ENCODE measurements at regions not wholly inside any gene's neighbourhood (a gene's known extent, or its start where the extent isn't known, plus 50 kb on each side); places are given as distances from the start of the nearest gene placed in this dataset.

- no peaks in the 10 kb centered on the region for H3K9me3 ChIP-seq
- no peak for DNase-seq
- no peak overlapping the region for H3K4me3 ChIP-seq
- peaks cover under 1% of the 10 kb centered on the region for H3K4me1 ChIP-seq (ENCODE audit: insufficient read depth)
- H3K27ac ChIP-seq, result no peak overlapping the region
- no peak for TF ChIP-seq EP300 (IDR thresholded peaks at IDR 0.05)
- no peak for TF ChIP-seq POLR2A (IDR thresholded peaks at IDR 0.05)
- TF ChIP-seq CTCF (IDR thresholded peaks at IDR 0.05), result no peak
- intact Hi-C loops (cut with DNase I), result no loop called here
- H3K36me3 ChIP-seq, result no peaks in the 10 kb centered on the region
- 96 to 100% (median 99%) methylated on average over 1 of the region's 1 CpG for WGBS, 3 donors
- no peaks in the 10 kb centered on the region for H3K27me3 ChIP-seq
Observed at GRCh38 chr3:56933803-56934202, 126.7 kb upstream of the SPATA12 start.

GRCh38 chr3:56932866-56933265 is 127.6 kb upstream of the SPATA12 start:
- Histone ChIP-seq H3K4me3 (no peak overlapping the region), H3K9me3 (no peaks in the 10 kb centered on the region), H3K27ac (no peak overlapping the region), H3K27me3 (no peaks in the 10 kb centered on the region), H3K36me3 (no peaks in the 10 kb centered on the region), H3K4me1 (ENCODE audit: insufficient read depth) (peaks cover 5% of the 10 kb centered on the region)
- DNase-seq, result no peak
- 93 to 96% (median 96%) methylated on average over 3 of the region's 3 CpGs for WGBS, 3 donors
- no peak for TF ChIP-seq CTCF (IDR thresholded peaks at IDR 0.05)
- no peak for TF ChIP-seq POLR2A (IDR thresholded peaks at IDR 0.05)
- intact Hi-C loops (cut with DNase I), result no loop called here

- no peaks in the 10 kb centered on the region for H3K9me3 ChIP-seq
- intact Hi-C loops (cut with DNase I), result no loop called here
- DNase-seq, result no peak
- H3K27me3 ChIP-seq, result no peaks in the 10 kb centered on the region
- TF ChIP-seq EP300 (IDR thresholded peaks at IDR 0.05) (no peak), POLR2A (IDR thresholded peaks at IDR 0.05) (no peak), CTCF (IDR thresholded peaks at IDR 0.05) (no peak)
- H3K4me1 ChIP-seq (ENCODE audit: insufficient read depth), result peaks cover 5% of the 10 kb centered on the region
- H3K4me3 ChIP-seq, result no peak overlapping the region
- H3K36me3 ChIP-seq, result no peaks in the 10 kb centered on the region
- no peak overlapping the region for H3K27ac ChIP-seq
Observed at GRCh38 chr3:56931836-56932235, 128.6 kb upstream of the SPATA12 start.

GRCh38 chr3:56930706-56931105 is 129.0 kb upstream of the ARHGEF3 start:
- Histone ChIP-seq H3K4me3 (no peak overlapping the region), H3K27me3 (no peaks in the 10 kb centered on the region), H3K36me3 (no peaks in the 10 kb centered on the region), H3K27ac (no peak overlapping the region), H3K4me1 (ENCODE audit: insufficient read depth) (peaks cover 6% of the 10 kb centered on the region), H3K9me3 (no peaks in the 10 kb centered on the region)
- DNase-seq, result no peak
- intact Hi-C loops (cut with DNase I), result no loop called here
- no peak for TF ChIP-seq POLR2A (IDR thresholded peaks at IDR 0.05)
- no peak for TF ChIP-seq CTCF (IDR thresholded peaks at IDR 0.05)
- no peak for TF ChIP-seq EP300 (IDR thresholded peaks at IDR 0.05)
- WGBS, 3 donors, result 80 to 89% (median 85%) methylated on average over 5 of the region's 5 CpGs
